ENCODE measurements at regions not wholly inside any gene's neighbourhood (a gene's known extent, or its start where the extent isn't known, plus 50 kb on each side); places are given as distances from the start of the nearest gene placed in this dataset.
"Not testable (repeated sequence)": the region's sequence is repeated elsewhere in the genome, so short reads cannot be mapped to it uniquely, and the experiment has no call there.

GRCh38 chr4:14410516-14410915, 591.8 kb upstream of the CPEB2 start:
- ChIA-PET POLR2A (no interaction called here), CTCF (no interaction called here)
- no peaks in the 10 kb centered on the region for H3K9me3 ChIP-seq (ENCODE audit: control insufficient read depth, insufficient read depth, low read depth, low read length)

GRCh38 chr4:14415146-14415545, 587.1 kb upstream of the CPEB2 start:
- CTCF ChIA-PET, result no interaction called here
- POLR2A ChIA-PET, result no interaction called here
- Histone ChIP-seq H3K4me3 (ENCODE audit: low read depth, low read length) (no peak overlapping the region), H3K27ac (ENCODE audit: extremely low read depth, low read depth, low read length) (no peak overlapping the region), H3K4me1 (ENCODE audit: control insufficient read depth, insufficient read depth, low read length) (no peaks in the 10 kb centered on the region), H3K36me3 (ENCODE audit: control insufficient read depth in 2 of 2, insufficient read depth in 1 of 2, low read length in 2 of 2) (no peaks in the 10 kb centered on the region), H3K9me3 (ENCODE audit: control insufficient read depth, insufficient read depth, low read depth, low read length) (no peaks in the 10 kb centered on the region)
- TF ChIP-seq SCRT1 (tag by site-specific recombination; IDR thresholded peaks at IDR 0.05; ENCODE audit: borderline replicate concordance) (no peak), KLF16 (tag by site-specific recombination; IDR thresholded peaks at IDR 0.05) (no peak), REST (tag by site-specific recombination; IDR thresholded peaks at IDR 0.05) (peak; percentile 74), ZBTB20 (tag by site-specific recombination; IDR thresholded peaks at IDR 0.05) (no peak)

More at GRCh38 chr4:14410516-14410915, 591.8 kb upstream of the CPEB2 start:
- H3K36me3 ChIP-seq (ENCODE audit: control insufficient read depth in 2 of 2, insufficient read depth in 1 of 2, low read length in 2 of 2), result no peaks in the 10 kb centered on the region
- no peak for TF ChIP-seq ZNF521 (tag by site-specific recombination; IDR thresholded peaks at IDR 0.05)
- no peak for TF ChIP-seq ZBTB26 (tag by site-specific recombination; optimal IDR thresholded peaks at IDR 0.05)
- TF ChIP-seq ZNF121 (tag by site-specific recombination; IDR thresholded peaks at IDR 0.05), result no peak
- no peak for TF ChIP-seq ZNF202 (tag by site-specific recombination; IDR thresholded peaks at IDR 0.05; ENCODE audit: borderline replicate concordance)
- no peaks in the 10 kb centered on the region for H3K4me1 ChIP-seq (ENCODE audit: control insufficient read depth, insufficient read depth, low read length)
- no peak overlapping the region for H3K4me3 ChIP-seq (ENCODE audit: low read depth, low read length)
- H3K27ac ChIP-seq (ENCODE audit: extremely low read depth, low read depth, low read length), result no peak overlapping the region

- no peak overlapping the region for H3K4me3 ChIP-seq (ENCODE audit: low read depth, low read length)
- ChIA-PET POLR2A (no interaction called here), CTCF (no interaction called here)
- no peaks in the 10 kb centered on the region for H3K36me3 ChIP-seq (ENCODE audit: control insufficient read depth in 2 of 2, insufficient read depth in 1 of 2, low read length in 2 of 2)
- H3K9me3 ChIP-seq (ENCODE audit: control insufficient read depth, insufficient read depth, low read depth, low read length), result no peaks in the 10 kb centered on the region
- no peaks in the 10 kb centered on the region for H3K4me1 ChIP-seq (ENCODE audit: control insufficient read depth, insufficient read depth, low read length)
- TF ChIP-seq HOXD13 (CRISPR knock-in tag; IDR thresholded peaks at IDR 0.05; ENCODE audit: borderline replicate concordance), result no peak
- TF ChIP-seq SP7 (tag by site-specific recombination; IDR thresholded peaks at IDR 0.05), result no peak
- no peak for TF ChIP-seq ZSCAN23 (tag by site-specific recombination; IDR thresholded peaks at IDR 0.05)
- TF ChIP-seq YY1 (tag by site-specific recombination; IDR thresholded peaks at IDR 0.05), result no peak
- TF ChIP-seq ZNF16 (tag by site-specific recombination; IDR thresholded peaks at IDR 0.05; ENCODE audit: low read depth), result no peak
- no peak for TF ChIP-seq ZNF394 (tag by site-specific recombination; IDR thresholded peaks at IDR 0.05; ENCODE audit: borderline replicate concordance)
- no peak for TF ChIP-seq BCL11A (tag by site-specific recombination; IDR thresholded peaks at IDR 0.05; ENCODE audit: low read depth)
- no peak for TF ChIP-seq OVOL3 (tag by site-specific recombination; IDR thresholded peaks at IDR 0.05)
- no peak for TF ChIP-seq ZNF830 (tag by site-specific recombination; IDR thresholded peaks at IDR 0.05; ENCODE audit: low read depth)
- TF ChIP-seq ZNF785 (tag by site-specific recombination; IDR thresholded peaks at IDR 0.05), result no peak
- TF ChIP-seq ZFP69B (tag by site-specific recombination; IDR thresholded peaks at IDR 0.05), result no peak
- no peak for TF ChIP-seq ZNF549 (tag by site-specific recombination; IDR thresholded peaks at IDR 0.05)
- no peak overlapping the region for H3K27ac ChIP-seq (ENCODE audit: extremely low read depth, low read depth, low read length)
Measured at GRCh38 chr4:14419516-14419915, 582.8 kb upstream of the CPEB2 start.

GRCh38 chr4:14426297-14426696, 576.0 kb upstream of the CPEB2 start:
- H3K9me3 ChIP-seq (ENCODE audit: control insufficient read depth, insufficient read depth, low read depth, low read length); POLR2A ChIA-PET; CTCF ChIA-PET: not testable (repeated sequence)

More at GRCh38 chr4:14426297-14426696, 576.0 kb upstream of the CPEB2 start:
- not testable (repeated sequence) for H3K4me1 ChIP-seq (ENCODE audit: control insufficient read depth, insufficient read depth, low read length); H3K36me3 ChIP-seq (ENCODE audit: control insufficient read depth in 2 of 2, insufficient read depth in 1 of 2, low read length in 2 of 2); H3K4me3 ChIP-seq (ENCODE audit: low read depth, low read length); H3K27ac ChIP-seq (ENCODE audit: extremely low read depth, low read depth, low read length)

All from HEK293 (cell line).